Activated CD4-positive, CD25-positive, alpha-beta regulatory T cell treated with anti-CD3 and anti-CD28 coated beads, Interleukin-2, amount 50 U/mL, for 24 hours (primary cell): ENCODE measurements at regions not wholly inside any gene's neighbourhood (a gene's known extent, or its start where the extent isn't known, plus 50 kb on each side); places are given as distances from the start of the nearest gene placed in this dataset.
"Not testable (repeated sequence)": the region's sequence is repeated elsewhere in the genome, so short reads cannot be mapped to it uniquely, and the experiment has no call there.

Source experiments
- ATAC-seq, 2 donors: fragments of 150-1000 bp; cut with Tn5 transposase; one replicate each; pipeline ENCODE4 v1.10.0; 2021; ENCODE audit warnings: mild to moderate bottlenecking in 1 of 2, moderate library complexity in 1 of 2

- ATAC-seq: no peak
Observed at GRCh38 chr21:16425376-16425775, 695.6 kb downstream of the USP25 start.

GRCh38 chr21:16426936-16427335 lies 697.2 kb downstream of the USP25 start:
- ATAC-seq: no peak

- ATAC-seq: no peak
Observed at GRCh38 chr21:16427587-16428087, 697.9 kb downstream of the USP25 start.

DNA sequence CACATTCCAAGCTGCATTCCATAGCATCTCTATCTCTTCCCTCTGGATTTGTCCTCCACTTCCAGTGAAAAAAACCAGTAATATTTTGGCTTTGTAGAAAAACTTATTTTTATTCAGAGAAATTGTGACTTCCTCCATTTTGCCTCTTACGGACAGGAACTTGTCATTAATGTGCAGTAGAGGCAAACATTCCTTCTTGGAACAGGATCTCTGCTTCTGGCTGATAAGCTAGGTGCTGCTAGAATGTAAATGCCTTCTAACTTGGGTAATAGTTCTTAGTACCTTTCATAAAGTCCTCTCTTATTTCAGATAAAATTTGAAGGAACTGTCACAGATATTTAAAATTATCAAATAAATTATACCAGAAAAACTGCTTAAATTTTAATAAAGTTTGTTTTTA lies 707.8 kb downstream of the USP25 start:
- ATAC-seq: no peak

GRCh38 chr21:16438761-16439160 lies 709.0 kb downstream of the USP25 start:
- ATAC-seq: no peak

DNA sequence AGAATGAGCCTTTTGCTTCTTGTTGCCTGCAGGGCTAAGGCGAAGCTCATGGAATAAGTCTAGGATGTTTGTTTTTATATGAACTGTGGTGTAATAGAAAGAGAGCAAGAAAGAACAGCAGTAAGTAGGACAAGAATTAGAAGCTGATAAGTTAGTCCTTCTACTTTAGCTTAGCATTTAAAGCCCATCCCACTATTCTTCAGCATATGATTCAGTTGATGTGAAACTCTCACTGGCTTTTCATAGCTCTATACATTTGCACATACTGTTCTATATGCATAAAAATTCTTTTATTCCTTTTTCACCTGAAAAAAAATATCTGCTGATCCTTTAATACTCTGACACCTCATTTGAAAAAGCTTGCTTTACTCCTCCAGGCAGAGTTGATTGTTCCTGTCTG lies 712.0 kb downstream of the USP25 start:
- ATAC-seq: no peak

- ATAC-seq: no peak
Observed at GRCh38 chr21:16454399-16454798, 724.6 kb downstream of the USP25 start.

- ATAC-seq: no peak
Observed at GRCh38 chr21:16455526-16455925, 725.7 kb downstream of the USP25 start.

DNA sequence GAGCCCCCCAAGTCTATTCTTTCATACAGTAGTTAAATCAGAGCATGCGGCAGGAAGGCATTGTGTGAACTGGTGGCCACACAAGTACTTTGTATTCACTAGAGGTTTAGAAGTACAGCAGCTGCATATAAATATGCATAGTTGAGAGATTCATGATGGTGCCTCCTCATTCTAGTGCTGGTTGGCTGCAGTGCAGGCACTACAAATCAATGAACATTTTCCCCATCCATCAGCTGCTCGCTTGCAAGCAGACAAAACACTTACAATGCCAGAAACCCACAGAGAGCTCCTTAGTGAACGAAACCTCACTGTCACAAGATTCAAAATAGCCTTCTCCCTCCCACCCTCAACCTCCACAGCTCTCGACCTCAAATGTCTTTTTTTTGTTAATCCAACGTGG lies 726.2 kb downstream of the USP25 start:
- ATAC-seq: no peak

GRCh38 chr21:16457498-16457897 lies 727.7 kb downstream of the USP25 start:
- ATAC-seq: no peak

DNA sequence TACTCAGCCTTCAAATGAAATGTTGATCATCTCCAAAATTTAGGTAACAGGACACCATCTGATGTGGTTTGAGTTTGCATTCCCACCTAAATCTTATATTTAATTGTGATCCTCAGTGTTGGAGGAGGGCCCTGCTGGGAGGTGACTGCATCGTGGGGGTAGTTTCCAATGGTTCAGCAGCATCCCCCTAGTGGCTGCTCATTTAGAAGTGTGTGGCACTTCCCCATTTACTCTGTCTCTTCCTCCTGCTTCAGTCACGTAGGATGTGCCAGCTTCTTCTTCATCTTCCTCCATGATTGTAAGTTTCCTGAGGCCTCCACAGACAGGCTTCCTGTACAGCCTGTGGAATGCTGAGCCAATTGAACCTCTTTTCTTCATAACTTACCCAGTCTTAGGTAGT lies 731.2 kb downstream of the USP25 start:
- ATAC-seq: no peak

- not testable (repeated sequence) for ATAC-seq
Observed at GRCh38 chr21:16464211-16464889, 734.6 kb downstream of the USP25 start.

GRCh38 chr21:16468184-16468583 lies 738.4 kb downstream of the USP25 start:
- ATAC-seq: no peak

- no peak for ATAC-seq
Observed at GRCh38 chr21:16473988-16474387, 744.2 kb downstream of the USP25 start.

DNA sequence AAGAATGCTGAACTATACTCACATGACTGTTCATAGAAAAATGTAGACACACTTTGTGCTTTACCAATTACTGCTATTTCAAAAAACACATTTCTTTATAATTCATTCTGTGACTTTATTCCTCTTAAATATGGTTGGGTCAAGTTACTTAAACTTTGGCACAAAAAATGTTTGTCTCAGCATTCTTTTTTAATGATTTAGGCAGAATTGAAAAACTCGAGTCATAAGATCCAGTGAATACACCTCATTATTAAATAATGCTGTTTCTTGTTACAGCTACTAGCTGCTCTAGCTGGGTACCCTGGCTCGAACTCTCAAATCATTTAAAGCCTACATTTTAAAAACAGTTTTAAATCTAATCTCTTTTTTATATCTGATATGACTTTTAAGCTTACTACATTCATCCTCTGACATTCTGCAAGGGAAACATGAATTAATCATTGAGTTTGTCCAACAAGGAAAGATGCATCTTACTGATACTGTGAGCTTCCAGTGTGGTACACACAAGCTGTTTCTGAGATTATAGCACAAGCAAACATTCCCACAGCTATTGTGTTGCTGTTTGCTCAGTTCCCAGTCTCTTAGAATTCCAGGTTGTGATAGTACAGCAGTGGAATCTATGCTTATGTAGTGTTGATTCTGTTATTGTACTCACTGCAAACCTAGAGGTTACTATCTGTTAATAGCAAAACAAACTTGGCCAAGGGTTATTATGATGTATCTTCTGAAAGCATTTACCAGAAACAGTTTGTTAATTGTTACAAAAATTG lies 746.5 kb downstream of the USP25 start:
- ATAC-seq: no peak

GRCh38 chr21:16488042-16488441 lies 758.3 kb downstream of the USP25 start:
- no peak for ATAC-seq

DNA sequence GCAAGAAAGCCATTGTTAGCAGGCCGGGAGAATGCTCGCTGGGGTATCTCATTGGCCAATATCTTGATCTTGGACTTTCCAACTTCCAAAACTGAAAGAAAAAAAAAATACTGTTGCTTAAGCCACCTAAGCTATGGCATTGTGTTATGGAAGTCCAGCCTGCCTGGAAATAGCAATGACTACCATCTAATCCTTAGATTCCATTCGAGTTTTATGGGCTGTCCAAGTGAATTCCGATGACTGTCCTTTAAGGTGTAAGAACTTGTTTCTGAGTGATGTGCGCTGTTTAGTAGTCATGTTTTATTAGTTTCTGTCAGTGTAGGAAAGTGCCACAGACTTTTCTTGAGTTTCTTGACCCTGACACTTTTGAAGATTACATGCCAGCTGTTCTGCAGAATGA lies 762.6 kb downstream of the USP25 start:
- ATAC-seq: no peak

GRCh38 chr21:16492892-16493291 lies 763.1 kb downstream of the USP25 start:
- ATAC-seq: no peak

DNA sequence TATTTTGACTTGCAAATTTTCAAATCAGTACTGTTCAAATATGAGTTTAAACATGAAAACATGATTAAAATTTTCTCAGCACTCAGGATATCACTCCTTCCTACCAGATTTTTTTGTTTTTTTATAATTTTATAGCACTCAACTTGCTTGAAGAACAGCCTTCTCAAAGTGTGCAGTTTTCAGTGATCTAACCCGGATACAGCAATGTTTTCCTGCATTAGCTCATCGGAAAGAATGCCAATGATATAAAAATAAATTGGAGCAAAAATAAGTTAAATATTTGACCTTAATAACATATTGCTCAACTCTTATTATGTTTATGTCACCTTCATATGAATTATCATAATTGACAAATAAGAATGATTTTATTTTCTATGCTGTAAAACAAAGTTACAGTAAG lies 766.8 kb downstream of the USP25 start:
- ATAC-seq: no peak

DNA sequence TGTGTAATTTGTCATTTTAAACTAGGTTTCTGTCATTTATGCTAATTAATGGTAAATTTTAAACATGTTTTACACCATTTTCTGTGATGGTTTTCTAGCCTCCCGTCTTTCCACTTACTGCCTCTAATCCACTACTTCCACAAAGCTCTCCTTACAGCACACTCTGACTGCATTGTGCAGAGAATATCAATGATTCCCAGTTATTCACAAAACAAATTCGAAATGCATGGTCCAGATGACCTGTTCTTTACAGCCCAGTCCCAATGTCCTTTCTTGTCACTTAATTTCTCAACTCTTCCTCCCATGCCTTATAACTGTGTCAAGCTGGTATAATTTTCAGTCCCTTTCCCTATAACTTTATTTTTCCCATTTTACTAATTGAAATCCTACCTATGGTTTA lies 770.5 kb downstream of the USP25 start:
- ATAC-seq: no peak

- no peak for ATAC-seq
Observed at GRCh38 chr21:16502273-16502672, 772.5 kb downstream of the USP25 start.

DNA sequence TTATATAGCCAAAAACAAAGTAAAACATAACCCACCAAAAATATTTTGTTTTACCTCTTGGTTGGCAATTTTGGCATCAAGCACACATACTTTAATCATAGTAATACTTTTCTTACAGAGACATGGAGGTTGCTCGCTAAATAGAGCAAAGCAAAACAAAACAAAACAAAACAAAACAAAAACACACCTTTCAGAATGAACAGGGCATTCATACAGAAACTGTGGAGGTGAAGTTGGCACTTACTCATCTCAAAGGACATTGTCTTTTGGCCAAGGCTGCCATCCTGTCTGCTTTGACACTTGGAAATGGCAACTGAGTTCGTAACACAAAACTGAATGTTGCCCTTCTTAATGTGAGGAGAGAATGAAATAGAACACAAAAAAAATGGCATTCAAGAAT lies 773.1 kb downstream of the USP25 start:
- no peak for ATAC-seq

DNA sequence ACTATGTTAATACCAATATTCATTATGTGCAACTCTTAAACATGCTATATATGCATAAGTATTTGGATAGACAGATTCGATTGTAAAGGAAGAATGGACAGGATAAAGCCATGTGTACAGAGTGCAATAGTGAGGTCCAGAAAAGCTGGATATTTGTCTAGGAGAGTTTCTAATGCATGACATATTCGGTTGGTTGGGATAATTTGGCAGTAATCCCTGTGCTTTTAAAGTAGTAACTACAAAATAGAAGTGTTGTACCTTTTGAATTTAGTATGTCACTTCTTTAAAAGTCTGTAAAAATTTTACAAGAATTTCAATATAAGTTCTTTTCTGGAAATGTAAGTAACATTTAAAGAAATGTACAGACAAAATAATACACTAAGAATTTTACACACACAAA lies 774.5 kb downstream of the USP25 start:
- ATAC-seq: no peak

GRCh38 chr21:16504766-16505165 lies 775.0 kb downstream of the USP25 start:
- ATAC-seq: no peak
